ENCODE measurements at regions not wholly inside any gene's neighbourhood (a gene's known extent, or its start where the extent isn't known, plus 50 kb on each side); places are given as distances from the start of the nearest gene placed in this dataset.
A peak's percentile ranks its signal among the peaks of the same experiment; 100 is the strongest.
"Not testable (repeated sequence)": the region's sequence is repeated elsewhere in the genome, so short reads cannot be mapped to it uniquely, and the experiment has no call there.

- H3K27ac ChIP-seq (ENCODE audit: low read depth): no peak overlapping the region
- no peak for DNase-seq (ENCODE audit: extremely low spot score)
- no peaks in the 10 kb centered on the region for H3K4me1 ChIP-seq (ENCODE audit: insufficient read depth)
- H3K36me3 ChIP-seq (ENCODE audit: insufficient read depth): no peaks in the 10 kb centered on the region
- H3K4me3 ChIP-seq (ENCODE audit: low read depth, low read length): no peak overlapping the region
Observed at GRCh38 chrX:155751131-155751530, 130.0 kb upstream of the VAMP7 start.

DNA sequence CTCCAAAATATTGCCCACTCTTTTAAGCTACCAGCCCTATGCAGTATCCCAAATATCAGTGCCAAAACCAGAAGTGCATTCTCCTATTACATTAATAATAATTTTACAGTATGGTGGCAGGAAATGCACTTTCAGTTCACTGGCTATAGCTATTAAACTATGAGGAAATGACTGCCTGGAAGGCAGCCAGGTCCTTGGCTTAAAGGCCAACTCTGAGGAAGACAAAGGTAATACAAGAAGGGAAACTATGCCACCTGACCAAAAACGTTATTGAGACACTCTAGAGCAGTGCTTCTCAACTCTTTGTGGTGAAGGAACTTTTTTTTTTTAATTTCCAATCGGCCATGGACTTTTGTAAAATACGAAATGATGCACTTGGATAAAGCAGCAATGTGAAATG is 133.6 kb upstream of the VAMP7 start:
- no peak overlapping the region for H3K27ac ChIP-seq (ENCODE audit: low read depth)
- no peak for DNase-seq (ENCODE audit: extremely low spot score)
- no peak overlapping the region for H3K4me3 ChIP-seq (ENCODE audit: low read depth, low read length)
- no peaks in the 10 kb centered on the region for H3K4me1 ChIP-seq (ENCODE audit: insufficient read depth)
- no peaks in the 10 kb centered on the region for H3K36me3 ChIP-seq (ENCODE audit: insufficient read depth)
- 41% methylated on average over 3 of the region's 3 CpGs for WGBS

DNA sequence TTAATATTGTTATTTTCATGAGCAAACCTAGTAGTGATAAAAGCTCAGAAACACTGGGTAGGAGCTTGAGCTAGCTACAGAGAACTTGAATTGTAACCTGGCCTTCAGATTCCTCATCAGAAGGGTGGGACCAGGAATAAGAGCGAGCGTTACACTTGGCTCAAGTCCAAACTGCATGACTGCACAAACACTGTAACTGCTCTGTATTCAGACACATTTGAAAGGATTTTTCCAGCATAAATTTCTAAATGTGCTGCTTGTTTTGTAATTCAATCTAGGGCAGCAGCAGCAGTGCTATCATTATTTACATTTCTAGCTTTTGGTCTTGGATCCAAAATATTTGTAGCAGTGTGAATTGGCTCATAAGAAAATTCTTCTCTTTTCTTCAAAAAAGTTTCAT is 133.0 kb upstream of the TMLHE start:
- no peak overlapping the region for H3K27ac ChIP-seq (ENCODE audit: low read depth)
- H3K4me3 ChIP-seq (ENCODE audit: low read depth, low read length): no peak overlapping the region
- H3K4me1 ChIP-seq (ENCODE audit: insufficient read depth): no peaks in the 10 kb centered on the region
- 42% methylated on average over 2 of the region's 2 CpGs for WGBS
- no peaks in the 10 kb centered on the region for H3K36me3 ChIP-seq (ENCODE audit: insufficient read depth)
- peak; percentile 21 for DNase-seq (ENCODE audit: extremely low spot score)

DNA sequence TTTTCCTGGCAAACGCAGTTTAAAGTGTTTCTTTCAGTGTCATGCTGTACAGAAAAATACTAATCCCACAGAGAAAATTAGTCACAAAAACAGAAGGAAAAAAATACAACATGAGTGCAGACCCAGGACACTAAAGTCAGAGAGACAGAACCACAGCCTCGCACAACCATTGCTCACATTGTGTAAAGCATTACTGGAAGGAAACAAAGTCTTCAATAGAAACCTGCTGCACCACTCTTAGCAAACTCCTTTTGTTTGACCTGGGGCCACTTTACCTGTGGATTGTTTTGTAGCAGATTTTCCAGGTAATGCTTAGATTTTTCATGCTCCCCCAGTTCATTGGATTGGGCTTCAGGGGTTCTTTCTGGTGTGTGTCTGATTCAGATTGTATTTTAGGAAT is 131.8 kb upstream of the TMLHE start:
- no peak for DNase-seq (ENCODE audit: extremely low spot score)
- Histone ChIP-seq H3K4me3 (ENCODE audit: low read depth, low read length) (no peak overlapping the region), H3K4me1 (ENCODE audit: insufficient read depth) (no peaks in the 10 kb centered on the region), H3K36me3 (ENCODE audit: insufficient read depth) (no peaks in the 10 kb centered on the region), H3K27ac (ENCODE audit: low read depth) (no peak overlapping the region)
- 45% methylated on average over 2 of the region's 2 CpGs for WGBS

DNA sequence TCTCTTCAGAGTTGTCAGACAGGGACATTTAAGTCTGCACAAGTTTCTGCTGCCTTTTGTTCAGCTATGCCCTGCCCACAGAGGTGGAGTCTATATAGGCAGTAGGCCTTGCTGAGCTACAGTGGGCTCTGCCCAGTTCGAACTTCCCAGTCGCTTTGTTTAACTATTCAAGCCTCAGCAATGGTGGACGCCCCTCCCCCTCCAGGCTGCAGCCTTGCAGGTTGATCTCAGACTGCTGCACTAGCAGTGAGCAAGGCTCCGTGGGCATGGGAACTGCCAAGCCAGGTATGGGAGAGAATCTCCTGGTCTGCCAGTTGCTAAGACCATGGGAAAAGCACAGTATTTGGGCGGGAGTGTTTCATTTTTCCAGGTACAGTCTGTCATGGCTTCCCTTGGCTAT is 115.6 kb upstream of the TMLHE start:
- not testable (repeated sequence) for DNase-seq (ENCODE audit: extremely low spot score); H3K36me3 ChIP-seq (ENCODE audit: insufficient read depth); H3K27ac ChIP-seq (ENCODE audit: low read depth); H3K4me1 ChIP-seq (ENCODE audit: insufficient read depth); H3K4me3 ChIP-seq (ENCODE audit: low read depth, low read length)
- 75% methylated on average over 5 of the region's 5 CpGs for WGBS

DNA sequence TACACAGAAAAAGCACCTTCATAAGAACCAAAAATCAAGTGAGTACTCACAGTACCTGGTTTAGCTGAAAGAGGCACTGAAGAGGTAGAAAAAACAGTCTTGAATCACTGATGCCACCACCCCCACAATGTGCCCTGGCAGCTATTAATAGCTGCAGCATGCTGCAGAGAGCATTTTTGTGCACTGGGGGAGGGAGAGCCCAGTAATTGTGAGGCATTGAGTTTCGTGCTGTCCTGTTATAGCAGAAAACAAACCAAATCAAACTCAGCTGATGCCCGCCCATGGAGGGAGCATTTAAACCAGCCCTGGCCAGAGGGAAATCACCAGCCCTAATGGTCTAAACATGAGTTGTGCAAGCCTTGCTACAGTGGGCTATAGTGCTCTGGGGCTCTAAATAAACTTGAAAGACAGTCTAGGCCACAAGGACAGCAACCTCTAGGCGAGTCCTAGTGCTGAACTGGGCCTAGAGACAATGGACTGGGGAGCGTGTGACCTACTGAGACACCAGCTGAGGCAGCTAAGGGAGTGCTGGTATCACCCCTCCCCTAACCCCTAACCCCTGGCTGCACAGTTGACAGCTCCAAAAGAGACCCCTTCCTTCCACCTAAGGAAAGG is 106.3 kb upstream of the TMLHE start:
- DNase-seq (ENCODE audit: extremely low spot score): no peak
- no peaks in the 10 kb centered on the region for H3K36me3 ChIP-seq (ENCODE audit: insufficient read depth)
- no peak overlapping the region for H3K4me3 ChIP-seq (ENCODE audit: low read depth, low read length)
- 47% methylated on average over 4 of the region's 4 CpGs for WGBS
- H3K27ac ChIP-seq (ENCODE audit: low read depth): no peak overlapping the region
- no peaks in the 10 kb centered on the region for H3K4me1 ChIP-seq (ENCODE audit: insufficient read depth)

DNA sequence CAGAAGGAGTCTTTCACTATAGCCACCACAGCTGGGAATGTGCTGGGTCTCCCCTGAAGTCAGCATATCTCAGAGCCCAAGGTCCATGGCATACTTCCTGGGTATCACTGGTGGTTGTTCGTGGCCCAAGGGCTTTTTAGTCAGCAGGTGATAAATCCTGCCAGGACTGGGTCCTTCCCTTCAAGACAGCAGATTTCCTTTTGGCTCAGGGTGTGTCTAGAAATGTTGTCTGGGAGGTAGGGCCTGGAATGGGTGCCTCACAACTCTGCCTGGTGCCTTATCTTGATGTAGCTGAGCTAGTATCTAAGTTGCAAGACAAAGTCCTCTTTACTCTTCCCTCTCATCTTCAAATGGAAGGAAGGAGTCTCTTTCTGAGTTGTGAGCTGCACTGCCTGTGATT is 102.4 kb upstream of the TMLHE start:
- no peak overlapping the region for H3K27ac ChIP-seq (ENCODE audit: low read depth)
- H3K36me3 ChIP-seq (ENCODE audit: insufficient read depth): no peaks in the 10 kb centered on the region
- 48% methylated on average over 1 of the region's 1 CpG for WGBS
- no peaks in the 10 kb centered on the region for H3K4me1 ChIP-seq (ENCODE audit: insufficient read depth)
- DNase-seq (ENCODE audit: extremely low spot score): no peak
- H3K4me3 ChIP-seq (ENCODE audit: low read depth, low read length): no peak overlapping the region

- DNase-seq (ENCODE audit: extremely low spot score): no peak
- H3K4me3 ChIP-seq (ENCODE audit: low read depth, low read length): no peak overlapping the region
- no peaks in the 10 kb centered on the region for H3K36me3 ChIP-seq (ENCODE audit: insufficient read depth)
- H3K4me1 ChIP-seq (ENCODE audit: insufficient read depth): no peaks in the 10 kb centered on the region
- no peak overlapping the region for H3K27ac ChIP-seq (ENCODE audit: low read depth)
- 100% methylated on average over 1 of the region's 1 CpG for WGBS
Observed at GRCh38 chrX:155695419-155695818, 82.7 kb upstream of the TMLHE start.

DNA sequence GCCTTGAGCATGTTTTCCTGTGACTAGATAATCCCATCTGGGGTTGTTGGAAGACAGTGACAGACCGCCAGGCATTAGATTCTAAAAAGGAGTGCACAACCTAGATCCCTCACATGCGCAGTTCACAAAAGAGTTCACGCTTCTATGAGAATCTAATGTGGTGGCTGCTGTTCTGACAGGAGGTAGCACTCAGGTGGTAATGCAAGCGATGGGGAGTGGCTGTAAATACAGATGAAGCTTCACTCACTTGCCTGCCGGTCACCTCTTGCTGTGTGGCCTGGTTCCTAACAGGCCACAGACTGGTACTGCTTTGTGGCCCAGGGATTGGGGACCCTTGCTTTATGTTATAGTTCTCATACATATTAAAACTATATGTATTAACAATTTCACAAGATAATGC is 81.9 kb upstream of the TMLHE start:
- no peak for DNase-seq (ENCODE audit: extremely low spot score)
- no peaks in the 10 kb centered on the region for H3K4me1 ChIP-seq (ENCODE audit: insufficient read depth)
- H3K27ac ChIP-seq (ENCODE audit: low read depth): no peak overlapping the region
- 94% methylated on average over 5 of the region's 5 CpGs for WGBS
- H3K36me3 ChIP-seq (ENCODE audit: insufficient read depth): no peaks in the 10 kb centered on the region
- H3K4me3 ChIP-seq (ENCODE audit: low read depth, low read length): no peak overlapping the region

DNA sequence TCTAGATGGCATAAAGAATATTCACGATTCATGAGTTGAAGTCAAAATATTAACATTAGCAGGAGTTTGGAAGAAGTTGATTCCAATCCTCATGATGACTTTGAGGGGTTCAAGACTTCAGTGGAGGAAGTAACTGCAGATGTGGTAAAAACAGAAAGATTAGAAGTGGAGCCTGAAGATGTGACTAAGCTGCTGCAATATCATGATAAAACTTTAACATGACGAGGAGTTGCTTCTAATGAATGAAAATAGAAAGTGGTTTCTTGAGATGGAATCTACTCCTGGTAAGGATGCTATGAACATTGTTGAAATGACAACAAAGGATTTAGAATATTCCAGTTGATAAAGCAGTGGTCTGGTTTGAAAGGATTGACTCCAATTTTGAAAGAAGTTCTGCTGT is 70.1 kb upstream of the TMLHE start:
- WGBS: 75% methylated on average over 2 of the region's 2 CpGs
- no peaks in the 10 kb centered on the region for H3K4me1 ChIP-seq (ENCODE audit: insufficient read depth)
- DNase-seq (ENCODE audit: extremely low spot score): no peak
- no peak overlapping the region for H3K4me3 ChIP-seq (ENCODE audit: low read depth, low read length)
- no peak overlapping the region for H3K27ac ChIP-seq (ENCODE audit: low read depth)
- no peaks in the 10 kb centered on the region for H3K36me3 ChIP-seq (ENCODE audit: insufficient read depth)

- no peak for DNase-seq (ENCODE audit: extremely low spot score)
- Histone ChIP-seq H3K4me3 (ENCODE audit: low read depth, low read length) (no peak overlapping the region), H3K36me3 (ENCODE audit: insufficient read depth) (no peaks in the 10 kb centered on the region), H3K4me1 (ENCODE audit: insufficient read depth) (no peaks in the 10 kb centered on the region), H3K27ac (ENCODE audit: low read depth) (no peak overlapping the region)
- WGBS: 88% methylated on average over 4 of the region's 4 CpGs
Observed at GRCh38 chrX:155679715-155680114, 67.0 kb upstream of the TMLHE start.

DNA sequence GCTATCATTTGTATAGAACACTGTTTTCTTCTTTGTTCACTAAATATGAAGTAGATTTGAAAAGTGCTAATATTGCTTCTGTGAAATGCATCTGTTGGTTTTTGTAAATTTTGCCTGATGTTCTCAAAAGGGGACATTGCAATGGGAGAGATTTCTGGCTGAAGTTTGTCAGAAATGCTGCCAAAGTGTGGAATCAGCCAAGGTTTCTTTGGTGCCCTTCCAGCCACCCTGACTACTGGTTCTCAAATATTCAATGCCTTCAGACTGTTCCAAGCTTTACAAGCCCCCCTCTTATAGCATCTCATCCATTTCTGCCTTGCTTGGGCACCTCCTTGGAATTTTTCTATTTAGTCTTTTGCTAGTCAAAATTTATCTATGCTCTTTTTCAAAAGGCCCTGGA is 60.6 kb upstream of the TMLHE start:
- Histone ChIP-seq H3K36me3 (ENCODE audit: insufficient read depth) (no peaks in the 10 kb centered on the region), H3K4me1 (ENCODE audit: insufficient read depth) (no peaks in the 10 kb centered on the region), H3K27ac (ENCODE audit: low read depth) (no peak overlapping the region), H3K4me3 (ENCODE audit: low read depth, low read length) (no peak overlapping the region)
- no peak for DNase-seq (ENCODE audit: extremely low spot score)

- Histone ChIP-seq H3K4me1 (ENCODE audit: insufficient read depth) (no peaks in the 10 kb centered on the region), H3K4me3 (ENCODE audit: low read depth, low read length) (no peak overlapping the region), H3K36me3 (ENCODE audit: insufficient read depth) (no peaks in the 10 kb centered on the region), H3K27ac (ENCODE audit: low read depth) (no peak overlapping the region)
- 87% methylated on average over 2 of the region's 2 CpGs for WGBS
- no peak for DNase-seq (ENCODE audit: extremely low spot score)
Observed at GRCh38 chrX:155666741-155667140, 54.0 kb upstream of the TMLHE start.

All from urinary bladder (tissue), 3 donors.